ENCODE measurements at regions not wholly inside any gene's neighbourhood (a gene's known extent, or its start where the extent isn't known, plus 50 kb on each side); places are given as distances from the start of the nearest gene placed in this dataset.

DNA sequence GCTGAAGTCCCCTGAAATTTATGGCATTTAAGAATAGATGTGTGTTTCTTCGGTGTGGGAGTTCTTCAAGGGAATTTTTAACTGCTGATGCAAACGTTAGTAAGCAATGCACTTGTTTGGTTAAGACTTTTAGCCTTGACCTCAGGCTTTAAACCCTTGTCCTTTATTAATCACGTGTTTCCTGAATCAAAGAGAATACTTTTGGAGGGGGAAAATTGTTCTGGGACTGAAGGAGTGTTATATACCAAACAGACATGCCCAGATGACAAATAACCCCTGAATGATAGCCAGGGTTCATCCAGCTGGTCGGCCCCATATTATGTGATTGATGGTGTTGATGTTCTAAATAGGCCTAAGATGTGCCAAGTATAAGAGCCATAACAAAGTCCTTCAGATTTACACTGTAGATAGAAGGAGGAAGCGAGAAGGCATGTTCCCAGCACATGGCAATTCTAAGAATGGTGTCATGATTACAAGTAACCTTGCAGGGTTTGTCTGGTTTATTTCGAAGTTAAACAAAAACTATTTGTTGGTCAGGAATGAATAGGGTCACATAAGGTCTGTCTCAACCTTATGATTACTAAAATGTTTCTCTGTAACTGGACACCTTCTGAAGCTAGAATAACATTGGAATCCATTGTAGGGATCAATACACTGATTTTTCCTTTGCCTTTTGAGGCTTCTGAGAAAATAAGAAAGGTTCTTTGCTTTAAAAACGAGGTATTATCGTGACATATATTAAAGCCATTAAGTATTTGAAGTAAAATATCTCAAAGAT is 124.2 kb upstream of the SEM1 start (continued):
- TF ChIP-seq TBL1XR1 (IDR thresholded peaks at IDR 0.05; ENCODE audit: borderline replicate concordance, low read length, partially characterized antibody) (peak; percentile 47), NFKBIZ (CRISPR knock-in tag; IDR thresholded peaks at IDR 0.05) (peak; percentile 79), HNF4A (CRISPR knock-in tag; IDR thresholded peaks at IDR 0.05) (peak; percentile 62), PITX1 (CRISPR knock-in tag; IDR thresholded peaks at IDR 0.05) (peak; percentile 56; the same call in 1 of the 2 replicates), ZNF605 (CRISPR knock-in tag; IDR thresholded peaks at IDR 0.05) (no peak), FOXJ3 (CRISPR knock-in tag; IDR thresholded peaks at IDR 0.05; ENCODE audit: borderline replicate concordance) (peak; percentile 49; the same call in 1 of the 2 replicates), FOSL1 (CRISPR knock-in tag; IDR thresholded peaks at IDR 0.05; ENCODE audit: borderline replicate concordance) (peak; percentile 67; the same call in 1 of the 2 replicates), SAP130 (CRISPR knock-in tag; IDR thresholded peaks at IDR 0.05; ENCODE audit: low read depth) (peak; percentile 56), ZKSCAN8 (CRISPR knock-in tag; IDR thresholded peaks at IDR 0.05; ENCODE audit: borderline replicate concordance) (no peak), KAT2B (IDR thresholded peaks at IDR 0.05; ENCODE audit: borderline replicate concordance, low read depth, low read length) (peak; percentile 34; the same call in 1 of the 2 replicates), RCOR2 (CRISPR knock-in tag; IDR thresholded peaks at IDR 0.05) (0 out of 2 replicates have a peak, but pooled peaks have one; percentile 26), MED1 (CRISPR knock-in tag; IDR thresholded peaks at IDR 0.05) (peak; percentile 63), HMG20A (CRISPR knock-in tag; IDR thresholded peaks at IDR 0.05; ENCODE audit: borderline replicate concordance) (peak; percentile 97), HOXA9 (CRISPR knock-in tag; IDR thresholded peaks at IDR 0.05; ENCODE audit: borderline replicate concordance) (no peak), TBX3 (IDR thresholded peaks at IDR 0.05; ENCODE audit: borderline replicate concordance) (peak; percentile 56; the same call in 1 of the 2 replicates), GPN1 (CRISPR knock-in tag; IDR thresholded peaks at IDR 0.05; ENCODE audit: borderline replicate concordance) (no peak)
- TF ChIP-seq, protein P1, sequence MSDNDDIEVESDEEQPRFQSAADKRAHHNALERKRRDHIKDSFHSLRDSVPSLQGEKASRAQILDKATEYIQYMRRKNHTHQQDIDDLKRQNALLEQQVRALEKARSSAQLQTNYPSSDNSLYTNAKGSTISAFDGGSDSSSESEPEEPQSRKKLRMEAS (IDR thresholded peaks at IDR 0.05): 0 out of 2 replicates have a peak, but pooled peaks have one; percentile 33
- TF ChIP-seq, protein P2, sequence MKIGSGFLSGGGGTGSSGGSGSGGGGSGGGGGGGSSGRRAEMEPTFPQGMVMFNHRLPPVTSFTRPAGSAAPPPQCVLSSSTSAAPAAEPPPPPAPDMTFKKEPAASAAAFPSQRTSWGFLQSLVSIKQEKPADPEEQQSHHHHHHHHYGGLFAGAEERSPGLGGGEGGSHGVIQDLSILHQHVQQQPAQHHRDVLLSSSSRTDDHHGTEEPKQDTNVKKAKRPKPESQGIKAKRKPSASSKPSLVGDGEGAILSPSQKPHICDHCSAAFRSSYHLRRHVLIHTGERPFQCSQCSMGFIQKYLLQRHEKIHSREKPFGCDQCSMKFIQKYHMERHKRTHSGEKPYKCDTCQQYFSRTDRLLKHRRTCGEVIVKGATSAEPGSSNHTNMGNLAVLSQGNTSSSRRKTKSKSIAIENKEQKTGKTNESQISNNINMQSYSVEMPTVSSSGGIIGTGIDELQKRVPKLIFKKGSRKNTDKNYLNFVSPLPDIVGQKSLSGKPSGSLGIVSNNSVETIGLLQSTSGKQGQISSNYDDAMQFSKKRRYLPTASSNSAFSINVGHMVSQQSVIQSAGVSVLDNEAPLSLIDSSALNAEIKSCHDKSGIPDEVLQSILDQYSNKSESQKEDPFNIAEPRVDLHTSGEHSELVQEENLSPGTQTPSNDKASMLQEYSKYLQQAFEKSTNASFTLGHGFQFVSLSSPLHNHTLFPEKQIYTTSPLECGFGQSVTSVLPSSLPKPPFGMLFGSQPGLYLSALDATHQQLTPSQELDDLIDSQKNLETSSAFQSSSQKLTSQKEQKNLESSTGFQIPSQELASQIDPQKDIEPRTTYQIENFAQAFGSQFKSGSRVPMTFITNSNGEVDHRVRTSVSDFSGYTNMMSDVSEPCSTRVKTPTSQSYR (CRISPR knock-in tag; IDR thresholded peaks at IDR 0.05; ENCODE audit: borderline replicate concordance): peak; percentile 56; the same call in 1 of the 2 replicates
- TF ChIP-seq, protein P3, sequence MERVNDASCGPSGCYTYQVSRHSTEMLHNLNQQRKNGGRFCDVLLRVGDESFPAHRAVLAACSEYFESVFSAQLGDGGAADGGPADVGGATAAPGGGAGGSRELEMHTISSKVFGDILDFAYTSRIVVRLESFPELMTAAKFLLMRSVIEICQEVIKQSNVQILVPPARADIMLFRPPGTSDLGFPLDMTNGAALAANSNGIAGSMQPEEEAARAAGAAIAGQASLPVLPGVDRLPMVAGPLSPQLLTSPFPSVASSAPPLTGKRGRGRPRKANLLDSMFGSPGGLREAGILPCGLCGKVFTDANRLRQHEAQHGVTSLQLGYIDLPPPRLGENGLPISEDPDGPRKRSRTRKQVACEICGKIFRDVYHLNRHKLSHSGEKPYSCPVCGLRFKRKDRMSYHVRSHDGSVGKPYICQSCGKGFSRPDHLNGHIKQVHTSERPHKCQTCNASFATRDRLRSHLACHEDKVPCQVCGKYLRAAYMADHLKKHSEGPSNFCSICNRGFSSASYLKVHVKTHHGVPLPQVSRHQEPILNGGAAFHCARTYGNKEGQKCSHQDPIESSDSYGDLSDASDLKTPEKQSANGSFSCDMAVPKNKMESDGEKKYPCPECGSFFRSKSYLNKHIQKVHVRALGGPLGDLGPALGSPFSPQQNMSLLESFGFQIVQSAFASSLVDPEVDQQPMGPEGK (CRISPR knock-in tag; IDR thresholded peaks at IDR 0.05): peak; percentile 64; the same call in 1 of the 2 replicates
- TF ChIP-seq, protein P4, sequence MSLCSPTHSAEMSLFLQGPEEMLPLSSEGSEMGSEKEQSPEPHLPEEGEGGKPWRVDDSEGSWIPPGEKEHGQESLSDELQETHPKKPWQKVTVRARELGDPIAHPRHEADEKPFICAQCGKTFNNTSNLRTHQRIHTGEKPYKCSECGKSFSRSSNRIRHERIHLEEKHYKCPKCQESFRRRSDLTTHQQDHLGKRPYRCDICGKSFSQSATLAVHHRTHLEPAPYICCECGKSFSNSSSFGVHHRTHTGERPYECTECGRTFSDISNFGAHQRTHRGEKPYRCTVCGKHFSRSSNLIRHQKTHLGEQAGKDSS (CRISPR knock-in tag; IDR thresholded peaks at IDR 0.05; ENCODE audit: borderline replicate concordance, low read depth): no peak
- TF ChIP-seq, protein P5, sequence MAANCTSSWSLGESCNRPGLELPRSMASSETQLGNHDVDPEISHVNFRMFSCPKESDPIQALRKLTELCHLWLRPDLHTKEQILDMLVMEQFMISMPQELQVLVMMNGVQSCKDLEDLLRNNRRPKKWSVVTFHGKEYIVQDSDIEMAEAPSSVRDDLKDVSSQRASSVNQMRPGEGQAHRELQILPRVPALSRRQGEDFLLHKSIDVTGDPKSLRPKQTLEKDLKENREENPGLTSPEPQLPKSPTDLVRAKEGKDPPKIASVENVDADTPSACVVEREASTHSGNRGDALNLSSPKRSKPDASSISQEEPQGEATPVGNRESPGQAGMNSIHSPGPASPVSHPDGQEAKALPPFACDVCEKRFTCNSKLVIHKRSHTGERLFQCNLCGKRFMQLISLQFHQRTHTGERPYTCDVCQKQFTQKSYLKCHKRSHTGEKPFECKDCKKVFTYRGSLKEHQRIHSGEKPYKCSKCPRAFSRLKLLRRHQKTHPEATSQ (CRISPR knock-in tag; IDR thresholded peaks at IDR 0.05; ENCODE audit: borderline replicate concordance): peak; percentile 27; the same call in 1 of the 2 replicates
